Vagina (tissue), 2 donors: ENCODE measurements at regions not wholly inside any gene's neighbourhood (a gene's known extent, or its start where the extent isn't known, plus 50 kb on each side); places are given as distances from the start of the nearest gene placed in this dataset.

Experiments used
- DNase-seq, 2 donors: peaks; one replicate each; pipeline ENCODE4 v3.0.0-alpha.2; 2017; ENCODE audit errors: extremely low spot score in 2 of 2
- H3K27ac ChIP-seq: fragments of 200-600 bp; sonication (generic); one replicate; pipeline ENCODE4 v1.5.1; 2019
- H3K27me3 ChIP-seq: fragments of 200-600 bp; sonication (generic); one replicate; pipeline ENCODE4 v1.5.1; 2019
- H3K36me3 ChIP-seq, 2 donors: fragments of 200-600 bp; sonication (generic); one replicate each; pipeline ENCODE4 v1.5.1; 2017 to 2019
- H3K4me1 ChIP-seq: fragments of 200-600 bp; sonication (generic); one replicate; pipeline ENCODE4 v1.5.1; 2019
- H3K4me3 ChIP-seq, 2 donors: fragments of 200-600 bp; sonication (generic); 1 replicate in 1 of 2; 2 replicates in 1 of 2; pipeline ENCODE4 v1.5.1; 2016 to 2019
- H3K9me3 ChIP-seq: fragments of 200-600 bp; sonication (generic); one replicate; pipeline ENCODE4 v1.5.1; 2019
- CTCF ChIP-seq, 3 experiments: fragments of 450-650 bp in 2 of 3; fragments of 200-600 bp in 1 of 3; sonication (generic) in 1 of 3; IDR thresholded peaks; one replicate each; pipeline ENCODE4 v1.5.1; 2017 to 2019; ENCODE audit warnings: antibody characterized with exemption in 3 of 3, mild to moderate bottlenecking in 2 of 3, moderate library complexity in 2 of 3
- POLR2A ChIP-seq, 2 donors: fragments of 450-650 bp; IDR thresholded peaks; one replicate each; pipeline ENCODE4 v1.6.1; 2017; ENCODE audit warnings: antibody characterized with exemption in 2 of 2, mild to moderate bottlenecking in 2 of 2, moderate library complexity in 2 of 2
- POLR2AphosphoS5 ChIP-seq, 2 donors: sonication (generic); formaldehyde crosslinking; IDR thresholded peaks; one replicate each; pipeline ENCODE4 v1.9.0; 2017; ENCODE audit warnings: antibody characterized with exemption in 2 of 2, mild to moderate bottlenecking in 2 of 2, low read depth in 1 of 2; ENCODE audit not compliant: insufficient read depth in 1 of 2
- intact Hi-C: fragments of 100-400 bp; cut with DNase I; formaldehyde crosslinking; loops from one replicate; pipeline ENCODE4 v1.15.1; 2023

GRCh38 chr4:154927126-154927680 is 146.1 kb downstream of the RBM46 start:
- Histone ChIP-seq H3K27ac (no peak overlapping the region), H3K36me3 (no peaks in the 10 kb centered on the region), H3K9me3 (no peaks in the 10 kb centered on the region), H3K27me3 (no peaks in the 10 kb centered on the region), H3K4me3 (no peak overlapping the region), H3K4me1 (no peaks in the 10 kb centered on the region)
- DNase-seq: no peak
- TF ChIP-seq POLR2A (IDR thresholded peaks at IDR 0.05) (no peak), CTCF (IDR thresholded peaks at IDR 0.05) (no peak), POLR2AphosphoS5 (IDR thresholded peaks at IDR 0.05; ENCODE audit: insufficient read depth in 1 of 2, low read depth in 1 of 2) (no peak)
- intact Hi-C loops: no loop called here

- intact Hi-C loops: no loop called here
- no peak overlapping the region for H3K27ac ChIP-seq
- no peak overlapping the region for H3K4me3 ChIP-seq
- no peak for DNase-seq
- no peaks in the 10 kb centered on the region for H3K36me3 ChIP-seq
- no peaks in the 10 kb centered on the region for H3K4me1 ChIP-seq
- no peaks in the 10 kb centered on the region for H3K9me3 ChIP-seq
- H3K27me3 ChIP-seq: no peaks in the 10 kb centered on the region
- no peak for TF ChIP-seq POLR2A (IDR thresholded peaks at IDR 0.05)
Measured at GRCh38 chr4:154928640-154929257, 147.7 kb downstream of the RBM46 start.

DNA sequence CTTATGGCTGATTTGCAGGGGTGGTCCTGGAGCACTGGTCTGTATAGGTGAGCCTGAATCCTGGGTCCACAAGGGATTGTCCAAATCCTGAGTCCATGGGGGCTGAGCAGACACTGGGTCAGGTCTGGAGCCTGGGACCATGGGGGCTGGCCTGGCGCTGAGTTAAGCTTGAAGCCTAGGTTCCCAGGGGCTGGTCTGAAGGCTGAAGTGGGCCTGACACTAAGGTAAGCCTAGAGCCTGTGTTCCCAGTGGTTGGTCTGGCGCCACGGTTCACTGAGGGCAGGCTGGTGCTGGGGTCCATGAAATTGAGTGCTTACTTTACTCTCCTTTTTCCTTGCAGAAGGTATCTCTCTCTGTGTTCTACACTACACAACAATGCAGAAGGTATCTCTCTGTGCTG is 155.8 kb downstream of the RBM46 start:
- H3K27me3 ChIP-seq: no peaks in the 10 kb centered on the region
- TF ChIP-seq POLR2AphosphoS5 (IDR thresholded peaks at IDR 0.05; ENCODE audit: insufficient read depth in 1 of 2, low read depth in 1 of 2) (no peak), POLR2A (IDR thresholded peaks at IDR 0.05) (no peak), CTCF (IDR thresholded peaks at IDR 0.05) (no peak)
- no peak overlapping the region for H3K27ac ChIP-seq
- H3K9me3 ChIP-seq: no peaks in the 10 kb centered on the region
- H3K36me3 ChIP-seq: no peaks in the 10 kb centered on the region
- H3K4me3 ChIP-seq: no peak overlapping the region
- intact Hi-C loops: no loop called here
- no peak for DNase-seq
- no peaks in the 10 kb centered on the region for H3K4me1 ChIP-seq

GRCh38 chr4:154939851-154940250 is 158.8 kb downstream of the RBM46 start:
- no peak for DNase-seq

DNA sequence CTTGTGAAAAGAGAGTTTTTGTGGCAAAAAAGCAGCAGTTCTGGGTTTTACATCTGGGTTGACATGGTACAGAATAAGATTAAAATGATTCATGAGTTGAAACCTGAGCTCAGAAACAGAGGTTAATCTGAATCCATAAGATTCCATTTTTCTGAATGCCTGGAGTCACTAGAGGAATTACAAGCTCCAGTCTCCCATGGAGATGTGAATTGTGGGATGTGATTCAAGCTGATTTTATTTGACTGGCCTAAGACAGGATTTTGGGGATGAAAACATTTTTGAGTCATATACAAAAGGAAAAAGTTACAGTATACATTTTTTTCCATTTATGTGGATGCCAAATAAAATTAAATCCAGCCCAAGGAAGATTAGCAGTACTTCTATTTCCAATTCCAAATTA is 161.1 kb downstream of the RBM46 start:
- DNase-seq: no peak
- no peak for TF ChIP-seq POLR2A (IDR thresholded peaks at IDR 0.05)
- TF ChIP-seq CTCF (IDR thresholded peaks at IDR 0.05): no peak
- no peak for TF ChIP-seq POLR2AphosphoS5 (IDR thresholded peaks at IDR 0.05; ENCODE audit: insufficient read depth in 1 of 2, low read depth in 1 of 2)
- intact Hi-C loops: no loop called here

More at GRCh38 chr4:154939851-154940250, 158.8 kb downstream of the RBM46 start:
- Histone ChIP-seq H3K27ac (no peak overlapping the region), H3K36me3 (no peaks in the 10 kb centered on the region), H3K9me3 (no peaks in the 10 kb centered on the region), H3K4me3 (no peak overlapping the region), H3K4me1 (no peaks in the 10 kb centered on the region), H3K27me3 (no peaks in the 10 kb centered on the region)
- intact Hi-C loops: no loop called here
- TF ChIP-seq CTCF (IDR thresholded peaks at IDR 0.05) (no peak), POLR2A (IDR thresholded peaks at IDR 0.05) (no peak), POLR2AphosphoS5 (IDR thresholded peaks at IDR 0.05; ENCODE audit: insufficient read depth in 1 of 2, low read depth in 1 of 2) (no peak)

More for the DNA sequence above, 161.1 kb downstream of the RBM46 start:
- no peaks in the 10 kb centered on the region for H3K27me3 ChIP-seq
- no peaks in the 10 kb centered on the region for H3K9me3 ChIP-seq
- no peaks in the 10 kb centered on the region for H3K36me3 ChIP-seq
- no peaks in the 10 kb centered on the region for H3K4me1 ChIP-seq
- no peak overlapping the region for H3K4me3 ChIP-seq
- H3K27ac ChIP-seq: no peak overlapping the region
